Panc1 (cell line): ENCODE measurements at regions not wholly inside any gene's neighbourhood (a gene's known extent, or its start where the extent isn't known, plus 50 kb on each side); places are given as distances from the start of the nearest gene placed in this dataset.

Source experiments
- ATAC-seq: fragments of 200-7000 bp; cut with Tn5 transposase; 2 replicates; pipeline ENCODE4 v1.9.1; 2020; ENCODE audit warnings: mild to moderate bottlenecking, moderate library complexity
- BruUV-seq: library from RNA; stranded (reverse); fragments of 400-500 nt; replicated peaks from 2 replicates; lab custom pipeline; 2021; lab: Mats Ljungman, UMichigan
- CTCF ChIA-PET: fragments of 300-600 bp; sonication (Branson Sonifier 250); formaldehyde crosslinking; loops from one replicate; lab custom pipeline; 2022; ENCODE audit warnings: antibody characterized with exemption; lab: Charles Lee
- POLR2A ChIA-PET: fragments of 300-600 bp; sonication (Branson Sonifier 250); formaldehyde crosslinking; loops from one replicate; lab custom pipeline; 2022; ENCODE audit warnings: antibody characterized with exemption; lab: Charles Lee
- DNase-seq: peaks from one replicate; pipeline ENCODE4 v3.0.0-alpha.2; 2010; ENCODE audit warnings: low read depth, low spot score
- H3K27ac ChIP-seq: 2 replicates; pipeline ENCODE4 v1.5.1; 2011; ENCODE audit warnings: mild to moderate bottlenecking, low read length, inconsistent platforms
- H3K27me3 ChIP-seq: fragments of 200-500 bp; sonication (Bioruptor generic); 2 replicates; pipeline ENCODE4 v1.6.0; 2014; ENCODE audit warnings: low read length, inconsistent platforms; ENCODE audit not compliant: control insufficient read depth, insufficient read depth
- H3K36me3 ChIP-seq: fragments of 200-500 bp; sonication (Bioruptor generic); 2 replicates; pipeline ENCODE4 v1.5.1; 2014; ENCODE audit warnings: inconsistent platforms, mild to moderate bottlenecking, low read length, moderate library complexity; ENCODE audit not compliant: control insufficient read depth, insufficient read depth
- H3K4me1 ChIP-seq: 2 replicates; pipeline ENCODE4 v1.5.1; 2011; ENCODE audit warnings: inconsistent platforms, mild to moderate bottlenecking, low read length, moderate library complexity; ENCODE audit not compliant: control insufficient read depth, insufficient read depth
- H3K4me3 ChIP-seq, 2 experiments: 2 replicates each; pipeline ENCODE4 v1.5.1; 2011 to 2012; ENCODE audit warnings: low read depth in 2 of 2, low read length in 2 of 2, mild to moderate bottlenecking in 2 of 2, inconsistent platforms in 1 of 2, moderate library complexity in 1 of 2
- H3K9me3 ChIP-seq: fragments of 200-500 bp; sonication (Bioruptor generic); 2 replicates; pipeline ENCODE4 v1.5.1; 2014; ENCODE audit warnings: low read depth, mild to moderate bottlenecking, inconsistent platforms, low read length, moderate library complexity; ENCODE audit not compliant: control insufficient read depth, insufficient read depth
- CTCF ChIP-seq: fragments of 450-650 bp; IDR thresholded peaks from 2 replicates; pipeline ENCODE4 v1.5.1; 2017; ENCODE audit warnings: mild to moderate bottlenecking
- POLR2AphosphoS5 ChIP-seq: IDR thresholded peaks from 2 replicates; pipeline ENCODE4 v1.6.1; 2012; ENCODE audit warnings: mild to moderate bottlenecking, low read depth, low read length, moderate library complexity
- REST ChIP-seq, 2 experiments: IDR thresholded peaks; 2 replicates each; pipeline ENCODE4 v1.6.1; 2011 to 2012; ENCODE audit warnings: low read depth in 2 of 2, control low read depth in 1 of 2, low read length in 1 of 2, mild to moderate bottlenecking in 1 of 2, moderate library complexity in 1 of 2; ENCODE audit not compliant: insufficient read depth in 1 of 2
- SIN3A ChIP-seq: IDR thresholded peaks from 2 replicates; pipeline ENCODE4 v1.6.1; 2012; ENCODE audit warnings: low read depth, mild to moderate bottlenecking, low read length, moderate library complexity, borderline replicate concordance; ENCODE audit not compliant: insufficient read depth
- TCF7L2 ChIP-seq: IDR thresholded peaks from 2 replicates; pipeline ENCODE4 v1.6.1; 2011; ENCODE audit warnings: mild to moderate bottlenecking, low read depth, low read length, inconsistent platforms
- in situ Hi-C: cut with HindIII; loops from 2 replicates; pipeline ENCODE4 v1.10.0; 2016; ENCODE audit warnings: low sequenced_read_pairs, low pct_unique_long_range_greater_than_20kb
- intact Hi-C: fragments of 100-400 bp; cut with micrococcal nuclease; formaldehyde crosslinking; loops from one replicate; pipeline ENCODE4 v1.10.0; 2022; ENCODE audit not compliant: unreplicated experiment

DNA sequence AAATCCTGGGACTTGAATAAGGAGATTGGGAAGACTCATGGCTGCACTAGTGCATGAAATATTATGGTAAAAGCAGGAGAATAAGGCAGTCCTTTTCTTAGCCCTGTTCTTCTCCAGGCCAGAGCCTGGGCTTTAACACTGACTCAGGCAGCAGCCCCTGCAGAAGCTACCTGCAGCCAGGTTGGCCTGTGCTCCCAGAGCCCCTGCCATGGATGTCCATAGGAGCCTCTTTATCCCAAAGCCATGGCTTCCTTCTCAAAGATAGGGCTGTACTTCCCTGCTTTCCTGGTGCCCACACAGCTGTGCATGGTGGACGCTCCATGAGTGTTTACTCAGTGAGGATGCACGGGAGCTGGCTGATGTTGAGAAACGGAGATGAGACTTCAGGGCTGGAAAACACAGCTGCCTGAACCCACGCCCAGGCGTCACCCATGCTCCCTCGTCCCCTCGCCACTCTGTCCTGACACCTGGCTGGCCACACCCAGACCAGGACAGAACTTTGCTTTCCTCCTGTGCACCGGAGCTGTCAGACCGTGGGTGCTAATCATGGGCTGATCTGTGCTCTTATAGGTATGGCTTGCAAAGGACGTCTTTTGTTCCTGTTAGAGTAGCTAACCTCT, 135.5 kb downstream of the GLI2 start:
- ChIA-PET POLR2A (no interaction called here), CTCF (interaction anchor here (0.6 kb wide), 1 partner anchor 380 kb away, joined by 5 read pairs; no protein-coding TSS in a partner anchor)
- no TSS peak for BruUV-seq
- H3K4me3 ChIP-seq = no peak overlapping the region
- DNase-seq = no peak
- no peak overlapping the region for H3K27ac ChIP-seq
- no peaks in the 10 kb centered on the region for H3K27me3 ChIP-seq
- no peak for ATAC-seq
- H3K4me1 ChIP-seq = no peaks in the 10 kb centered on the region
- H3K9me3 ChIP-seq = no peaks in the 10 kb centered on the region
- in situ Hi-C loops = no loop called here
- no peak for TF ChIP-seq REST (IDR thresholded peaks at IDR 0.05; ENCODE audit: insufficient read depth in 1 of 2, low read depth in 2 of 2, low read length in 1 of 2)
- TF ChIP-seq SIN3A = no peak
- no peak for TF ChIP-seq POLR2AphosphoS5
- TF ChIP-seq TCF7L2 = no peak
- intact Hi-C loops = no loop called here
- no peaks in the 10 kb centered on the region for H3K36me3 ChIP-seq

DNA sequence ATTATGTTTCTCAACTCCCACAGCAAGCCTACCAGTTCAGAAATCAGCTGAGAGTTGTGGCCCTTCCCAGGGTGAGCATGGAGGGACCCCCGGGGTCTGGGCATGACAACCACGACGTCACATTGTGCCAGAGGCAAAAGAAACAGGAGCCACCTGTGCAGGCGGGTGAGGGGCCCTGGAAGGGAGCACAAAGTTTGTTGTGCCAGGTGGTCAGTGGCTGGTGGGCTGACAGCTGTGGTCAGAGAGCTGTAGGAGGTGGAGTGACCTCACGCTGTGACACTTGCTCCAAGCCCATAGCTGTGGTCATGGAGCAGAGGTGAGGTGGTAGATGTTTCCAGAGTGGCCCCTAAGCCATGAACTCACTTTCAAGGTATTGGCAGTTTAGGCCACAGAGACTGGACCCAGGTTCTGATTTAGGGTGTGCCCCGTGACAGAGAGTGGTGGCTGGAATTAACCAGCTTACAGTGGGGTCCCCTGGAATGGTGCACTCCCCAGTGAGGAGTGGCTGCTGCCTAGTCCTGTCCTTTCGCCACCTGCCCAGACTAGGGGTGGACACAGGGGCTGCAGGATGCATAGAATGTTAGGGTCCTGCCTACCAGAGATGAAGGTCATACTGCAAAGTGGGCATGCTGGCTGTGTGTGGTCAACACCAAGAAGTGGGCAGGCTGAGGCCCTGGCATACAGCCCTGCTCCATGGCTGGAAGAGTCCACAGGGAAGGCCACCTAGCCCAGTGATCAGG, 136.4 kb downstream of the GLI2 start:
- no peak overlapping the region for H3K27ac ChIP-seq
- H3K4me3 ChIP-seq = no peak overlapping the region
- intact Hi-C loops = no loop called here
- H3K4me1 ChIP-seq = no peaks in the 10 kb centered on the region; the same call in 1 of the 2 replicates
- ChIA-PET CTCF (no interaction called here), POLR2A (no interaction called here)
- no peak for ATAC-seq
- BruUV-seq = no TSS peak
- H3K9me3 ChIP-seq = no peaks in the 10 kb centered on the region
- TF ChIP-seq TCF7L2 = no peak
- no peak for TF ChIP-seq SIN3A
- TF ChIP-seq POLR2AphosphoS5 = no peak
- no peak for TF ChIP-seq CTCF
- TF ChIP-seq REST (IDR thresholded peaks at IDR 0.05; ENCODE audit: insufficient read depth in 1 of 2, low read depth in 2 of 2, low read length in 1 of 2) = no peak
- in situ Hi-C loops = no loop called here
- no peaks in the 10 kb centered on the region for H3K36me3 ChIP-seq
- DNase-seq = no peak
- H3K27me3 ChIP-seq = no peaks in the 10 kb centered on the region
